HEK293T (cell line): ENCODE measurements at regions not wholly inside any gene's neighbourhood (a gene's known extent, or its start where the extent isn't known, plus 50 kb on each side); places are given as distances from the start of the nearest gene placed in this dataset.

Source experiments
- CTCF ChIA-PET: fragments of 350-600 bp; formaldehyde crosslinking; extraction: SDS; loops from one replicate; lab custom pipeline; 2021; ENCODE audit warnings: antibody characterized with exemption, inconsistent platforms; lab: Yijun Ruan, JAX
- POLR2A ChIA-PET: fragments of 350-600 bp; formaldehyde crosslinking; extraction: SDS; loops from one replicate; lab custom pipeline; 2020; ENCODE audit warnings: antibody characterized with exemption, inconsistent platforms; lab: Yijun Ruan, JAX
- DNase-seq: peaks from one replicate; pipeline ENCODE4 v3.0.0; 2012; ENCODE audit warnings: mixed read lengths; ENCODE audit errors: extremely low spot score
- ARNT ChIP-seq: fragments of 450-650 bp; IDR thresholded peaks from 2 replicates; pipeline ENCODE4 v1.6.1; 2017; ENCODE audit warnings: mild to moderate bottlenecking
- BHLHE40 ChIP-seq: fragments of 450-650 bp; IDR thresholded peaks from 2 replicates; pipeline ENCODE4 v1.6.1; 2016; ENCODE audit warnings: mild to moderate bottlenecking, moderate library complexity, borderline replicate concordance
- CTBP1 ChIP-seq: fragments of 450-650 bp; IDR thresholded peaks from 2 replicates; pipeline ENCODE4 v1.6.1; 2016; ENCODE audit warnings: borderline replicate concordance
- ELF4 ChIP-seq: fragments of 450-650 bp; IDR thresholded peaks from 2 replicates; pipeline ENCODE4 v1.6.1; 2017; ENCODE audit warnings: antibody characterized with exemption
- FOXA1 ChIP-seq: fragments of 450-650 bp; IDR thresholded peaks from 2 replicates; pipeline ENCODE4 v1.6.1; 2016; ENCODE audit warnings: mild to moderate bottlenecking
- FOXK2 ChIP-seq: fragments of 450-650 bp; IDR thresholded peaks from 2 replicates; pipeline ENCODE4 v1.6.1; 2016; ENCODE audit warnings: mild to moderate bottlenecking
- FOXM1 ChIP-seq: fragments of 450-650 bp; IDR thresholded peaks from 2 replicates; pipeline ENCODE4 v1.6.1; 2017; ENCODE audit warnings: mild to moderate bottlenecking, borderline replicate concordance
- HDGF ChIP-seq: fragments of 450-650 bp; IDR thresholded peaks from 2 replicates; pipeline ENCODE4 v1.6.1; 2017; ENCODE audit warnings: antibody characterized with exemption, borderline replicate concordance
- L3MBTL2 ChIP-seq: fragments of 450-650 bp; conservative IDR thresholded peaks from 2 replicates; pipeline ENCODE4 v1.6.1; 2016; ENCODE audit warnings: mild to moderate bottlenecking
- LEF1 ChIP-seq: fragments of 450-650 bp; IDR thresholded peaks from 2 replicates; pipeline ENCODE4 v1.6.1; 2017; ENCODE audit warnings: mild to moderate bottlenecking, borderline replicate concordance
- NFRKB ChIP-seq: fragments of 450-650 bp; IDR thresholded peaks from 2 replicates; pipeline ENCODE4 v1.6.1; 2016; ENCODE audit warnings: mild to moderate bottlenecking, moderate library complexity
- SP1 ChIP-seq: fragments of 450-650 bp; IDR thresholded peaks from 2 replicates; pipeline ENCODE4 v1.6.1; 2017
- SUZ12 ChIP-seq: fragments of 450-650 bp; IDR thresholded peaks from 2 replicates; pipeline ENCODE4 v1.6.1; 2016; ENCODE audit warnings: mild to moderate bottlenecking
- TARDBP ChIP-seq: fragments of 450-650 bp; IDR thresholded peaks from 2 replicates; pipeline ENCODE4 v1.6.1; 2016
- ZNF384 ChIP-seq: fragments of 450-650 bp; IDR thresholded peaks from 2 replicates; pipeline ENCODE4 v1.6.1; 2016
- TF ChIP-seq, protein P1 (sequence below): fragments of 450-650 bp; IDR thresholded peaks from 2 replicates; pipeline ENCODE4 v1.6.1; 2016

DNA sequence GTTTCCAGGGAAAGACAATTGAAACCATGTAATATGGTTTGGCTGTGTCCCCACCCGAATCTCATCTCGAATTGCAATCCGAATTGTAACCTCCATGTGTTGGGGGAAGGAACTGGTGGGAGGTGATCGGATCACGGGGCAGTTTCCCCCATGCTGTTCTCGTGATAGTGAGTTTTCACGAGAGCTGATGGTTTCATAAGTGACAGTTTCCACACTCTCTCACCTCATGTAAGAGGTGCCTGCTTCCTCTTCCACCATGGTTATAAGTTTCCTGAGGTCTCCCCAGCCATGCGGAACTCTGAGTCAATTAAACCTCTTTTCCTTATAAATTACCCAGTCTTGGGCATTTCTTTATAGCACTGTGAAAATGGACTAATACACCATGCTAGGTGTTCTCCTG, 148.3 kb upstream of the CADM1 start:
- CTCF ChIA-PET: no interaction called here

DNA sequence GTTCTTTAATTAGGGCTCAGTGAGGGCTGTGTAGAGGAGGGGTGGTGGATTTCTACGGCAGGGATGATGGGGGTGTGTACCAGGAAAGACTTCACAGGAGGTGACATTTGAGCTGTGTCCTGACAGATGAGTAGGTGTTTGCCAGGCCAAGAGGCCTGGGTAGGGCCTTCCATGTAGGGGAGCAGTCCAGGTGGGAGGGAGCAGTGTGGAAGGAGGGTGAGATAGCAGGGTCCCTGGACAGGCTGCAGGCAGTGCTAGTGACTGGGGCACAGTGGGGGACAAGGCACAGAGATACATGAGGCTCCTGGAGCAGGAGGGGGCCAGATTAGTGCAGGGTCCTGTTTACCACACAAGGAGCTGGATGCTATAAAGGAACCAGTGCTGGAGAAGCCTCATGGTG, 147.9 kb upstream of the CADM1 start:
- no peak for DNase-seq
- TF ChIP-seq, protein P1, sequence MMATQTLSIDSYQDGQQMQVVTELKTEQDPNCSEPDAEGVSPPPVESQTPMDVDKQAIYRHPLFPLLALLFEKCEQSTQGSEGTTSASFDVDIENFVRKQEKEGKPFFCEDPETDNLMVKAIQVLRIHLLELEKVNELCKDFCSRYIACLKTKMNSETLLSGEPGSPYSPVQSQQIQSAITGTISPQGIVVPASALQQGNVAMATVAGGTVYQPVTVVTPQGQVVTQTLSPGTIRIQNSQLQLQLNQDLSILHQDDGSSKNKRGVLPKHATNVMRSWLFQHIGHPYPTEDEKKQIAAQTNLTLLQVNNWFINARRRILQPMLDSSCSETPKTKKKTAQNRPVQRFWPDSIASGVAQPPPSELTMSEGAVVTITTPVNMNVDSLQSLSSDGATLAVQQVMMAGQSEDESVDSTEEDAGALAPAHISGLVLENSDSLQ: no peak
- TF ChIP-seq ELF4: no peak
- TF ChIP-seq HDGF: no peak
- no peak for TF ChIP-seq LEF1
- no peak for TF ChIP-seq L3MBTL2
- TF ChIP-seq FOXK2: no peak
- TF ChIP-seq SP1: no peak
- TF ChIP-seq ARNT: no peak
- TF ChIP-seq TARDBP: no peak
- no peak for TF ChIP-seq SUZ12
- no peak for TF ChIP-seq ZNF384
- no peak for TF ChIP-seq CTBP1
- TF ChIP-seq BHLHE40: no peak
- no peak for TF ChIP-seq FOXM1
- TF ChIP-seq FOXA1: no peak
- no peak for TF ChIP-seq NFRKB
- ChIA-PET CTCF (no interaction called here), POLR2A (no interaction called here)

More for the DNA sequence above, 148.3 kb upstream of the CADM1 start:
- TF ChIP-seq FOXK2 (no peak), CTBP1 (no peak), LEF1 (no peak), BHLHE40 (no peak), SP1 (no peak), SUZ12 (no peak), ARNT (no peak), ELF4 (no peak), FOXM1 (no peak), HDGF (no peak), TARDBP (no peak), ZNF384 (no peak)
- TF ChIP-seq, protein P1: no peak
- no peak for DNase-seq
- POLR2A ChIA-PET: no interaction called here

DNA sequence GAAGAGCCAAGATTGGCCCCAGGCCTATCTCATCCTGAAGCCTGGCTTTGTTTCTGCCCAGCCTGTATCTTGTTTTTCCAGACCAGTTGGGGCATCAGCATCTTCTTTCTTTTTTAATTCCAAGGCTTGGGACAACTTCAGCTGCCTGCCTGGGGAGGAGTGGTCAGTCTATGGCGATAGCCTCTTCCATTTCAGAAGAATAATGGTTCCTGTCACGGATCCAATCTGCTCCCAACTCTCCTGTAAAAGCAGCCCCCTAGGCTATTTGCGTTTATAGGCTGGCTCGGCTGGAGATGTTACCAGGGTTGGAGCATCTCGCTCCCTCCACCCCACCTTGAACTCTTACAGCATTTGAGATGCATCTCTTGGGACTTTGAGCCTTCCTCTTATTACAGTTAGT, 145.2 kb upstream of the CADM1 start:
- no peak for TF ChIP-seq BHLHE40
- TF ChIP-seq ARNT: no peak
- TF ChIP-seq ELF4: no peak
- no peak for TF ChIP-seq FOXK2
- TF ChIP-seq LEF1: no peak
- no peak for TF ChIP-seq SP1
- no peak for TF ChIP-seq NFRKB
- no peak for TF ChIP-seq CTBP1
- no peak for TF ChIP-seq FOXA1
- no peak for TF ChIP-seq ZNF384
- no peak for TF ChIP-seq TARDBP
- TF ChIP-seq L3MBTL2: no peak
- TF ChIP-seq, protein P1: no peak
- no peak for TF ChIP-seq FOXM1
- no peak for TF ChIP-seq HDGF
- no peak for TF ChIP-seq SUZ12
- POLR2A ChIA-PET: no interaction called here
- DNase-seq: no peak
- CTCF ChIA-PET: interaction anchor here (0.6 kb wide), 1 partner anchor 993 kb away, joined by 3 read pairs; no protein-coding TSS in a partner anchor

DNA sequence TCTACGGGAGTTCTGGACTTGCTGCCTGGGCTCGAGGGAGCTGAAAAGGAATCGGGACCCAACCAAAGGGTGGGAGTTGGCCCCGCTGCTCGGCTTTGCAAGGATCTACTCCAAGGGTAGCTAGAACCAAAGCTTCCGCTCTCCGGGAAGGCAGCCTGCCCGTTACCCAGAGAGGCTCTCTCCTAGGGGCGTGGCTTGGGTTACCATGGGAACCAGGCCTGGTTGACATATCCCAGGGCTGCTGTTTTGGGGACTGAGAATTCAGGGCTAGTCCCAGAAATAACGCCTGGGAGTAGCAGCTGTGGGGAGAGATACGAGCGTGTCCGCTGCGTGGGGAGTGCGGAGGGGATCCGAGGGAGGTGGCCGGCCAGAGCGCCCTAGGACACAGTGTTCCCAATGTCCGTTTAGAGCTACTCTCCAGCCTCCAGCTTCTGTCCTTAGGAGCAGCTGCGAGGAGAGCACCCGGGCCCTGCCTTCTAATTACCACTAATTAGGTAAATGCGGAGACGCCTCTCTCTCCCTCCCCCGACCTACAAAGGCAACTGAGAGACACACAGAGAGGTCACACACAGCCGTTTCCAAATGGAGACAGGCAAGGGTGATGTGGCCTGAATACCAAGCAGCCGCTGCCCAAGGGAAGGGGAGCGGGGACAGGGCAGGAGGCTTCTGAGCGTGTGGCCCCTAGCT, 141.6 kb upstream of the CADM1 start:
- ChIA-PET CTCF (no interaction called here), POLR2A (no interaction called here)
- no peak for DNase-seq
- TF ChIP-seq FOXK2 (no peak), LEF1 (no peak), TARDBP (no peak), SUZ12 (no peak), CTBP1 (no peak), ELF4 (no peak), FOXA1 (no peak), ARNT (no peak), L3MBTL2 (no peak), FOXM1 (no peak), SP1 (no peak), HDGF (no peak), ZNF384 (no peak), BHLHE40 (no peak), NFRKB (no peak)
- TF ChIP-seq, protein P1: no peak

DNA sequence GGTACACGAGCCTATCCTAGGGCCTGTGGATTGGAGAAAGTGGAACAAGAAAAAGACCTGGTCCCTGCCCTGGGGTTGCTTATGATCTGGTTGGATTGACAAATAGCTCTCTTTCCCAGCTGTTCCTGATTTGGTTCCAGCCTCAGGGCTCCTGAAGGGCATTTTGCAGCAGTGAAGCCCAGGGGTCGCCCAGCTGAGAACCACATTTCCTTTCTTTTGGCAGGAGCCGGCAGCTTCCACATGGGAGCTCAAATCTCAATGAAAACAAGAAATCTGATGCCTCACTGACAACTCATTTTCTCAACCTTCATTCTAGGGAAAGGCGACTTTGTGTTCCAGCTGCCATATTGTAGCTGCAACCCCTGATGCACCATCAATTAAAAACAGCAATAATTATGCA, 140.6 kb upstream of the CADM1 start:
- ChIA-PET CTCF (no interaction called here), POLR2A (no interaction called here)
- DNase-seq: no peak
- no peak for TF ChIP-seq HDGF
- no peak for TF ChIP-seq ELF4
- no peak for TF ChIP-seq SUZ12
- TF ChIP-seq, protein P1: no peak
- no peak for TF ChIP-seq LEF1
